GM23338 (cell line): ENCODE measurements at regions not wholly inside any gene's neighbourhood (a gene's known extent, or its start where the extent isn't known, plus 50 kb on each side); places are given as distances from the start of the nearest gene placed in this dataset.
"Not testable (repeated sequence)": the region's sequence is repeated elsewhere in the genome, so short reads cannot be mapped to it uniquely, and the experiment has no call there.

Experiments
- EZH2 ChIP-seq: fragments of 200-600 bp; sonication (generic); IDR thresholded peaks from one replicate; pipeline ENCODE4 v1.8.0; 2017; ENCODE audit warnings: antibody characterized with exemption, mild to moderate bottlenecking, low read depth; ENCODE audit not compliant: unreplicated experiment
- TF ChIP-seq, protein P1 (sequence below), 2 experiments: fragments of 200-600 bp in 1 of 2; sonication (generic) in 1 of 2; conservative IDR thresholded peaks; 2 replicates each; pipeline versions ENCODE4 v1.5.1 to v1.6.1; 2016 to 2017; ENCODE audit warnings: antibody characterized with exemption in 2 of 2, low read depth in 2 of 2, mild to moderate bottlenecking in 2 of 2, moderate library complexity in 1 of 2

DNA sequence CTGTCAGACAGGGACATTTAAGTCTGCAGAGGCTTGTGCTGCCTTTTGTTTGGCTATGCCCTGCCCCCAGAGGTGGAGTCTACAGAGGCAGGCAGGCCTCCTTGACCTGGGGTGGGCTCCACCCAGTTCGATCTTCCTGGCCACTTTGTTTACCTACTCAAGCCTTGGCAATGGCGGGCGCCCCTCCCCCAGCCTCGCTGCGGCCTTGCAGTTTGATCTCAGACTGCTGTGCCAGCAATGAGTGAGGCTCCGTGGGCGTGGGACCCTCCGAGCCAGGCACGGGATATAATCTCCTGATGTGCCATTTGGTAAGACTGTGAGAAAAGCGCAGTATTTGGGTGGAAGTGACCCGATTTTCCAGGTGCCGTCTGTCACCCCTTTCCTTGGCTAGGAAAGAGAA, 79.2 kb upstream of the ZDHHC15 start:
- TF ChIP-seq, protein P1, sequence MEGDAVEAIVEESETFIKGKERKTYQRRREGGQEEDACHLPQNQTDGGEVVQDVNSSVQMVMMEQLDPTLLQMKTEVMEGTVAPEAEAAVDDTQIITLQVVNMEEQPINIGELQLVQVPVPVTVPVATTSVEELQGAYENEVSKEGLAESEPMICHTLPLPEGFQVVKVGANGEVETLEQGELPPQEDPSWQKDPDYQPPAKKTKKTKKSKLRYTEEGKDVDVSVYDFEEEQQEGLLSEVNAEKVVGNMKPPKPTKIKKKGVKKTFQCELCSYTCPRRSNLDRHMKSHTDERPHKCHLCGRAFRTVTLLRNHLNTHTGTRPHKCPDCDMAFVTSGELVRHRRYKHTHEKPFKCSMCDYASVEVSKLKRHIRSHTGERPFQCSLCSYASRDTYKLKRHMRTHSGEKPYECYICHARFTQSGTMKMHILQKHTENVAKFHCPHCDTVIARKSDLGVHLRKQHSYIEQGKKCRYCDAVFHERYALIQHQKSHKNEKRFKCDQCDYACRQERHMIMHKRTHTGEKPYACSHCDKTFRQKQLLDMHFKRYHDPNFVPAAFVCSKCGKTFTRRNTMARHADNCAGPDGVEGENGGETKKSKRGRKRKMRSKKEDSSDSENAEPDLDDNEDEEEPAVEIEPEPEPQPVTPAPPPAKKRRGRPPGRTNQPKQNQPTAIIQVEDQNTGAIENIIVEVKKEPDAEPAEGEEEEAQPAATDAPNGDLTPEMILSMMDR (conservative IDR thresholded peaks at IDR 0.05; ENCODE audit: low read depth in 2 of 2) = not testable (repeated sequence)
- TF ChIP-seq EZH2 = not testable (repeated sequence)
